Kasumi-1 (cell line): ENCODE measurements at regions not wholly inside any gene's neighbourhood (a gene's known extent, or its start where the extent isn't known, plus 50 kb on each side); places are given as distances from the start of the nearest gene placed in this dataset.

Source experiments
- DNase-seq, 2 experiments: peaks; one replicate each; lab custom pipeline; 2025; lab: John Stamatoyannopoulos, UW

- DNase-seq, result no peak
Measured at GRCh38 chr11:43545610-43546009, 134.9 kb upstream of the HSD17B12 start.

- no peak for DNase-seq
Measured at GRCh38 chr11:43546561-43547429, 133.7 kb upstream of the HSD17B12 start.

GRCh38 chr11:43547430-43547831, 133.1 kb upstream of the HSD17B12 start:
- no peak for DNase-seq

- no peak for DNase-seq
Measured at GRCh38 chr11:43547889-43548381, 132.6 kb upstream of the HSD17B12 start.

- no peak for DNase-seq
Measured at GRCh38 chr11:43548916-43549315, 131.6 kb upstream of the HSD17B12 start.

GRCh38 chr11:43549624-43550023, 130.9 kb upstream of the HSD17B12 start:
- DNase-seq, result no peak

GRCh38 chr11:43550714-43551113, 129.8 kb upstream of the HSD17B12 start:
- no peak for DNase-seq

- DNase-seq, result no peak
Measured at GRCh38 chr11:43554148-43554473, 126.4 kb upstream of the HSD17B12 start.

- DNase-seq, result no peak
Measured at GRCh38 chr11:43555186-43555585, 125.4 kb upstream of the HSD17B12 start.

GRCh38 chr11:43555816-43556611, 124.5 kb upstream of the HSD17B12 start:
- DNase-seq, result no peak

GRCh38 chr11:43556612-43557375, 123.7 kb upstream of the HSD17B12 start:
- no peak for DNase-seq

GRCh38 chr11:43557553-43558110, 122.9 kb upstream of the HSD17B12 start:
- peak; percentile 23 to 27 for DNase-seq

- no peak for DNase-seq
Measured at GRCh38 chr11:43558146-43558545, 122.4 kb upstream of the HSD17B12 start.

GRCh38 chr11:43558556-43559127, 121.9 kb upstream of the HSD17B12 start:
- DNase-seq, result no peak

- DNase-seq, result no peak
Measured at GRCh38 chr11:43561832-43562231, 118.7 kb upstream of the HSD17B12 start.

GRCh38 chr11:43567396-43567975, 113.1 kb upstream of the HSD17B12 start:
- DNase-seq, result peak; percentile 75 to 89

- DNase-seq, result peak; percentile 64 to 70
Measured at GRCh38 chr11:43573233-43573632, 107.3 kb upstream of the HSD17B12 start.

GRCh38 chr11:43573873-43574272, 106.7 kb upstream of the HSD17B12 start:
- DNase-seq, result no peak

GRCh38 chr11:43574411-43574810, 106.1 kb upstream of the HSD17B12 start:
- no peak for DNase-seq

GRCh38 chr11:43574949-43575912, 105.3 kb upstream of the HSD17B12 start:
- no peak for DNase-seq
